GM19468 (cell line): ENCODE measurements at regions not wholly inside any gene's neighbourhood (a gene's known extent, or its start where the extent isn't known, plus 50 kb on each side); places are given as distances from the start of the nearest gene placed in this dataset.

ENCODE experiments used
- ATAC-seq: cut with Tn5 transposase; IDR thresholded peaks from one replicate; pipeline ENCODE4 v1.9.1; 2021; ENCODE audit warnings: mild to moderate bottlenecking, moderate library complexity, moderate number of reproducible peaks; ENCODE audit not compliant: unreplicated experiment; ENCODE audit errors: extremely low read depth

GRCh38 chr2:43109261-43109743, 117.1 kb downstream of the ZFP36L2 start:
- no peak for ATAC-seq

GRCh38 chr2:43107679-43108078, 118.7 kb downstream of the ZFP36L2 start:
- no peak for ATAC-seq

DNA sequence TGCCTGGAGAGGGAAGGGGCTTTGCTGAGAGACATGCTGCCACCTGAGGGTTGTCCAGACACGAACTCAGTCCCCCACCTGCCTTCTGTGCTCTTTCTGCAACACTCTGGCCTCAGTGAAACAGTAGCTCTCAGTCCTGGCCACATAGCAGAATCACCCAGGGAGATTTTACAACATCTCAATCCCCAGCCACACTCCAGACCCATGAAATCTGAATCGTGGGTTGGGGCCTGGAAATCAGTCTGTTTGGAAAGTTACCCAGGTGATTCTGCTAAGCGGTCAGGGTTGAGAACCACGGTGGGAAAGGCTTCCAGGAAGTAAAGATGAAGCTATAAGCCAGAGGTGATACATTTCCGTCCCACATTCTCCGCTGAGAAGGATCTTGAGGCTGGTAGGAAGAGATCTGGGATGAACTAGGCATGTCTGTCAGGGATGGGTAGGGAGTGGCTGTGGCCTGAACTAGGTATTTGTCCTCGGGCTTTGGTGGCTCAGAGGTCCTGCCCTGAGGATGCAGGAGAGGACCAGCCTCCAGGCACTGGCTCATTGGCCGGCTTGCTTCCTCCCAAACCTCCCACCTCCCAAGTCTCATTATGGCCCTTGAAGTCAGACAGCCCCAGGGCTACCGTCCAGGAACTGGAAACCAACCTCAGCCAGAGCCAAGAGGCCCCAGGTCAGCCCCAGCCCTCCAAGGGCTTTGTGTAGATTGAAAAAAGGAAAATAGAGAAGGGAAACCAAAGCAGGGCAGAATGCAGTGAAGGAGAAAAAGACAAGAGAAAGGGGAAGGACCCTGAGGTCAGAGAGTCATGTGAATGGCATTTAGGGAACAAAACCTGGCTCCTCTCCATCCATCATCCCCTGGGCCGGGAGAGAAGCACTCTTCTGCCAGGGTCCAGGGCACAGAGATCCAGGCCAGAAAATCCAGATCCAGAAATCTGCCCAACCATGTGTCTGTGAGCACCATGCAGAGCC, 119.6 kb downstream of the ZFP36L2 start:
- ATAC-seq, result no peak

GRCh38 chr2:43105586-43106558, 120.5 kb downstream of the ZFP36L2 start:
- ATAC-seq, result no peak

- no peak for ATAC-seq
These were observed 121.6 kb downstream of the ZFP36L2 start for GRCh38 chr2:43104763-43105162.

DNA sequence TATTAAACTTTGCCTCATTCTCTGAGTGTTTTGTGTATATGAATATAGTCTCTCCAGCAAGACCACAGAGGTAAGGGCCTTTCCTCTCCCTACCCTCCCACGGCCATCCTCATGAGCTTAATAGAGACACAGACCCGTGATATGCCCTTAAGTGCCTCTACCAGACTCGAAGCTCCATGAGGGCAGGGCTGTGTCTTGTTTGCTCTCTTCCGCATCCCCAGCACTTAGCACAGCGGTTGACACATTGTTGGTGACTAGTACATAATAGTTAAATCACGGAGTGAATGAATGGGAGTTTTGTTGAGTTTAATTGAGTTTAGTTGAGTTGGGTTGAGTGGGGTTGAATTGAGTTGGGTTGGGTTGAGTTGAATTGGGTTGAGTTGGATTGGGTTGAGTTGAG, 122.3 kb downstream of the ZFP36L2 start:
- ATAC-seq, result no peak

- no peak for ATAC-seq
These were observed 123.4 kb downstream of the ZFP36L2 start for GRCh38 chr2:43103093-43103404.

DNA sequence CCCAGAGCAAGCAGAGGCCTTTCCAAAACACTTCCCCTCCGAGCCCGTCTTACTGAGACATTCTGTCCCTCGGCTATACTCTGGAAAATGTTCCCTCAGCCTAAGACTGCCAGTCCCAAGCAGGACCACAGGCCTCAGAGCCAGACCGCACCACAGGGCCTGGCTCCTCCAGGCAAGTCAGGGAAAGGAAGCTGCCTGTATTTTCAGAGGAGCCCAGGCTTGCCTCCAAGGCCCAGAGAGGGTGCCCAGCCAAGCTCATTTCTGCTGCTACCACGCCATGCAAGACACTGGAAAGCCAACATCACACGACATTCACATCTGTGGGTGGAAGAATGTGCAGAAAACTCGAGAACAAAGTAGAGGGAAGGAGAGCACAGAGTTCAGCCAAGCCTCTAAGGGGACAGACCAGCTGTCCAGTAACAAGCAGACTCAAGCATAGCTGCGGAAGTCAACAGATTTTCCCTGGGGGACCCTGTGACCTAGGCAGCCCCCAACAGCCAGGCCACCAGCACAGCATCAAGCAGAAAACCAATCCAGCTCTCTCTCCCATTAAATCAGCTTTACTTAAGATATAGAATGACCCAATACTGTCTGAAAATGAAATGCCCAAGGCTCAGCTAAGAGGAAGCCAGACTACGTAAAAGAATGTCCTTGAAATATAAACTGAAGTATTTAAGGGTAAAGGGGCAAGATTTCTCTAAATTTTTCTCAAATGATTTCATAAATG, 123.9 kb downstream of the ZFP36L2 start:
- no peak for ATAC-seq

- no peak for ATAC-seq
These were observed 124.7 kb downstream of the ZFP36L2 start for GRCh38 chr2:43101751-43102150.

DNA sequence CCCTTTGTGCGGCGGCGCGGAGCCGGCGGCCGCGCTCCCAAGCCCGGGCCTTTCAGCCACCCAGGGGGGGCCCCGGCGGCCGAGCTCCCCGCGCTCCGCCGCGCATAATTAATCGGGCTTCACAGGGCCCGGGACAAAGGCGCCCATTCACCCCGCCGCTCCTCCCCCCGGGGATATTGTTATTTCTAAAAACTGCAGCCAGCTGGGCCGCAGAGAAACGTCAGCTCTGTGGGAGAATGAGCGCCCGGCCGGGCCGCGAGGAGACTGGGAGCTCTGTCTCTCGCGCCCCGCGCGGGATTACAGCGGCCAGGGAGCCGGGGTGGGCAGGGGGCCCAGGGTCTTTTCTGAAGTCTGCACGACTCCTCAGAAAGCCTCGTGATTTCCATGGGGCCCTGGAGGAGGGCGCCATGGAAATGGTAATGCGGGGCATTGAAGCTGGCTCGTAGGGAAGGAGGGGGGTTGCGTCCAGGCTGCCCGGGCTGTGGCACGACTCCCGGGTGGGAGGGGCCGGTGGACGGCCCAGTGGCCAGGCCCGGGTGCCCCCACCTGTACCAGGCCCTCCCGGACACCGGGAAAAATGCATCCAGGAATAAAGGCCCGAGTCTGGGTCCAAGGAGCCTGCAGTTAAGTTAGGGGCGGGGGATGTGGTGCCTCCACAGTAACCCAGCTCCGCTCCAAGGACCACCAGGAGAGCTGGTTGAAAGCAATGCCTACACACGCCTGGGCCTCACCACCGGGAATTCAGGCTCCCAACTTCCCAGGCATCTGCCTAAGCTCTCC, 125.3 kb downstream of the ZFP36L2 start:
- no peak for ATAC-seq

DNA sequence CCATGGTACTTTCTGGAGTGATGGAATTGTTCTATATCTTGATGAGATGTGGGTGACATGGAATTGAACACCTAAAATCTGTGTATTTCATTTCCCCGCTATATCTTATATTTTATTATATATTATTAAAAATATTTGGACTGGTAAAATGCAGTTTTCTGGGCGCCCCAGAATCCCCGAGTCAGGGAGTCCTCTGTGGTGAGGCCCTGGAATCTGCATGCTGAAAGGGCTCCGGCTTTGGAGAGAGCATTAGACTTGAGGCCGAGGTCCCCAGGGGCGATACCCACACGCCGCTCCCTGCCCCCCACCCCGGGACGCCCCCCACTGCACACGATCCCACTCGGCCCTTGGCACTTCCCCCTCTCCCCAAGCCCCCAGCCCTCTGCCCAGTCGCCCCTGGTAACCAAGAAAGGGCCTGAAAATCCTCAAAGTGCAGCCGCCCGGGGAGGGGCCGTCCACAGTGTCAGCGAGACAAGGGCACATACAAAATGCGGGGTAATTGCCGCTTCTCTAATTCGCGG, 126.0 kb downstream of the ZFP36L2 start:
- no peak for ATAC-seq

DNA sequence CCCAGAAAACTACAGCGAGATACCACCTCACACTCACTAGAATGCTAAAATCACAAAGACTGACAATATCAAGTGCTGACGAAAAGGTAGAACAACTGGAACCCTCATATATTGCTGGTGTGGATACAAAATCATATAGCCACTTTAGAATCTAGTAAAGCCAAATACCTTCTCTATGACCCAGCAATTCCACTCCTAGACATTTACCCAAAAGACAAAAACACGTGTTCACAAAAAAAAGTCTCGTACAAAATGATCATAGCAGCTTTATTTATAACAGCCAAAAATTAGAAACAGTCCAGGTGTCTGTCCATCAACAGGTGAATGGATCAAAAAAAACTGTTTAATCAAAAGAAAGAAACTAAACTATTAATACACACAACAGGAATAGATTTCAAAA, 126.6 kb downstream of the ZFP36L2 start:
- ATAC-seq, result no peak

DNA sequence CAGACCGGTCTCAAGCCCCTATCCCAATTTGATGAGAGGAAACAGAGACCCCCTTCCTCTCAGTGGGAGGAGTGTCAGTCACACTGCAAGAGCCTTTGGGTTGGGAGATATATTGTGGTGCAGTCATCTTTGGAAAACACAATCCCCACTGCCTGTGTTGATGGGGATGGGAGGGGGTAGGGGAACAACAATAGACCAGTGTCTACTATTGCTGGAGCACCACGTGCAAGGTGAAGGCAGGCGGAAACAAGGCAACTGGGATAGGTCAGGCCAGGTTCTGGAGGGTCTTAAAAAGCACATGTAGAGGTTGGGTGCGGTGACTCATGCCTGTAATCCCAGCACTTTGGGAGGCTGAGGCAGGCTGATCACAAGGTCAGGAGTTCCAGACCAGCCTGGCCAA, 127.9 kb downstream of the ZFP36L2 start:
- ATAC-seq, result no peak

DNA sequence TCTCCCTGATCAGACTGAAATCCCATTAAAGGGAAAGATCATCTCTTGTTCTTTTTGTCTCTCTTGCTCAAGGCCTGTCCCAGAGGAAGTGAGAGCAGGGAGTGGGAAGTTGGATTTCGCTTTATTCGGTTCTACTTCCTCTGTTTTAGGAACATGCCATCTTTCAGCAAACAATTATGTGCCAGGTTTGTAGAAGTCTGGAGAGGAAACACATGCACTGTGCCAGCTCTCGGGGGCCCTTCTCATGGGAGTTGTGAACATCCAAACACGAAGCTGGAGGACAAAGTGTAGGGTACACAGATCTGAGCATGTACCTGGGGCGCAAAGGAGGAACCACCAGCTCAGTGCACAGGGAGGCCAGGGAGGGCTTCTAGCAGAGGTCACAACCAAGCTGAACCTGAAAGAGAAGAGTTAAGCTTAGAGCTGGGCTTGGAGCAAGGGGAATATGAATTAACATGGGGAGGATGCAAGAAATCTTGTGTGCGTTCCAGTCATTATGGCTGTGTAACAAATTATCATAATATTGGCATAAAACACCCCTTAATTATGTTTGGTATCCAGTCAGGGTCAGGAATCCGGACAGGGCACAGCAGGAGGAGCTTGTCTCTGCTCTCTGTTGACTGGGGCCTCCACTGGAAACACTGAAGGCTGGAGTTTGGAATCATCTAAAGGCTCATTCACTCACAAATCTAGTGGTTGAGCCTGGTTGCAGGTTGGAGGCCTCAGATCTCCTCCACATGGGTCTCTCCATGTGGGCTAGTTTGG, 128.6 kb downstream of the ZFP36L2 start:
- no peak for ATAC-seq

DNA sequence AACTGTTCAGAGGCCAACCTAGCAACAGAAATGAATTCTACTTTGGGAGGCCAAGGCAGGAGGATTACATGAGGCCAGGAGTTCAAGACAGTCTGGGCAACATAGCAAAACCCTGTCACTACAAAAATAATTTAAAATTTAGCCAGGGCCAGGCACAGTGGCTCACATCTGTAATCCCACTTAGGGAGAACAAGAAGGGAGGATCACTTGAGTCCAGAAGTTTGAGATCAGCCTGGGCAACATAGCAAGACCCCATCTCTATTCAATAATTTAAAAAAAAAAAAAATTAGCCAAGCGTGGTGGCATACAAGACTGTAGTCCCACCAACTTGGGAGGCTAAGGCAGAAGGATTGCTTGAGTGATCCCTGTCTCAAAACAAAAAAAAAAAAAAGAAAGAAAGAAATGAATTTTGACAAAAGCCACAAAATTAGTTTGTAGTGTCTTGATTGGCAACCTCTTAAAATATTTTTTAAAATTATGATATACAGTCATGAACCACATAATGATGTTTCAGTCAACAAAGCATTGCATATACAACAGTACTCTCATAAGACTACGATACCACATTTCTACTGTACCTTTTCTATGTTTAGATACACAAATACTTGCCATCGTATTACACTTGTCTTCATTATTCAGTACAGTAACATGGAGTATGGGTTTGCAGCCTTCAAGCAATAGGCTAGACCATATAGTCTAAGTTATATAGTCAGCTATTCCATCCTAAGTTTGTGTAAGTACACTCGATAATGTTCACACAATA, 130.7 kb downstream of the ZFP36L2 start:
- no peak for ATAC-seq

GRCh38 chr2:43092520-43093179, 133.8 kb downstream of the ZFP36L2 start:
- ATAC-seq, result no peak

DNA sequence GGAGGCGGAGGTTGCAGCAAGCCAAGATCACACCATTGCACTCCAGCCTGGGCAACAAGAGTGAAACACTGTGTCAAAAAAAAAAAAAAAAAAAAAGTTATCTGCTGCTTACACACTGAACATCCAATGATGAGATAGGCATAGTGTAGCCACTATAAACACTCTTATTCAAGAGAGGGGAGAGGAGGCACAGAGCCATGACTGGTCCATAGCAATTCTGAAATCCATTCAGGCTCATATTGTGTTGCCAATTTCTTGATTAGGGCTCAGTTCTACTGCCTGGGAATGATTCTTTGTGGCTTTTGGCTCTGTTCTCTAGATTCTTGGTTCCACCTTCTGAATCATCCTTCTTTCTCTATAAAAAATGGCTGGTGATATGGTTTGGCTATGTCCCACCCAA, 136.1 kb downstream of the ZFP36L2 start:
- ATAC-seq, result no peak
